IMR-90 (cell line): ENCODE measurements at regions not wholly inside any gene's neighbourhood (a gene's known extent, or its start where the extent isn't known, plus 50 kb on each side); places are given as distances from the start of the nearest gene placed in this dataset.

Experiments
- CEBPB ChIP-seq: IDR thresholded peaks from 2 replicates; pipeline ENCODE4 v1.6.1; 2012; ENCODE audit warnings: low read depth, low read length, improper control_type of control experiment
- CTCF ChIP-seq: conservative IDR thresholded peaks from 2 replicates; pipeline ENCODE4 v1.5.1; 2012; ENCODE audit warnings: mild to moderate bottlenecking, low read depth, low read length, improper control_type of control experiment
- MAFK ChIP-seq: IDR thresholded peaks from 2 replicates; pipeline ENCODE4 v1.6.1; 2012; ENCODE audit warnings: low read depth, low read length, improper control_type of control experiment
- MXI1 ChIP-seq: IDR thresholded peaks from 2 replicates; pipeline ENCODE4 v1.6.1; 2012; ENCODE audit warnings: low read depth, mild to moderate bottlenecking, low read length, moderate library complexity, borderline replicate concordance
- POLR2A ChIP-seq: IDR thresholded peaks from 2 replicates; pipeline ENCODE4 v1.6.1; 2012; ENCODE audit warnings: mild to moderate bottlenecking, low read depth, low read length
- RAD21 ChIP-seq: IDR thresholded peaks from 2 replicates; pipeline ENCODE4 v1.6.1; 2012; ENCODE audit warnings: low read length, improper control_type of control experiment

- no peak for TF ChIP-seq CTCF
- TF ChIP-seq CEBPB, result no peak
- TF ChIP-seq MXI1, result no peak
- no peak for TF ChIP-seq POLR2A
- TF ChIP-seq MAFK, result no peak
- no peak for TF ChIP-seq RAD21
Observed at GRCh38 chr2:195560209-195560895, 96.7 kb upstream of the SLC39A10 start.
